GM23338 (cell line): ENCODE measurements at regions not wholly inside any gene's neighbourhood (a gene's known extent, or its start where the extent isn't known, plus 50 kb on each side); places are given as distances from the start of the nearest gene placed in this dataset.

Experiments used
- ATAC-seq: fragments of 200-7000 bp; cut with Tn5 transposase; 3 replicates; pipeline ENCODE4 v1.9.1; 2020
- DNase-seq: peaks from one replicate; pipeline ENCODE4 v3.0.0-alpha.2; 2015; ENCODE audit warnings: low spot score
- H2AFZ ChIP-seq: fragments of 200-600 bp; sonication (generic); 2 replicates; pipeline ENCODE4 v1.8.0; 2016; ENCODE audit warnings: antibody characterized with exemption, mild to moderate bottlenecking, moderate library complexity
- H3F3A ChIP-seq: fragments of 200-600 bp; sonication (generic); replicated peaks from 2 replicates; pipeline ENCODE4 v1.8.0; 2017; ENCODE audit warnings: antibody characterized with exemption, mixed run types, low read depth
- H3K27ac ChIP-seq: fragments of 200-600 bp; sonication (generic); 2 replicates; pipeline ENCODE4 v1.6.1; 2016; ENCODE audit warnings: low read depth
- H3K27me3 ChIP-seq: fragments of 200-600 bp; sonication (generic); 2 replicates; pipeline ENCODE4 v1.8.0; 2016; ENCODE audit warnings: mild to moderate bottlenecking, mixed run types, moderate library complexity; ENCODE audit not compliant: insufficient read depth
- H3K36me3 ChIP-seq: fragments of 200-600 bp; sonication (generic); 2 replicates; pipeline ENCODE4 v1.8.0; 2016; ENCODE audit warnings: mild to moderate bottlenecking; ENCODE audit not compliant: insufficient read depth
- H3K4me1 ChIP-seq: fragments of 200-600 bp; sonication (generic); 2 replicates; pipeline ENCODE4 v1.8.0; 2016; ENCODE audit warnings: mild to moderate bottlenecking, moderate library complexity; ENCODE audit not compliant: insufficient read depth
- H3K4me2 ChIP-seq: fragments of 200-600 bp; sonication (generic); 2 replicates; pipeline ENCODE4 v1.7.1; 2017; ENCODE audit warnings: mixed run types
- H3K4me3 ChIP-seq: fragments of 200-600 bp; sonication (generic); 2 replicates; pipeline ENCODE4 v1.6.1; 2016; ENCODE audit warnings: mixed run types
- H3K79me2 ChIP-seq: fragments of 200-600 bp; sonication (generic); replicated peaks from 2 replicates; pipeline ENCODE4 v1.8.0; 2017; ENCODE audit warnings: mild to moderate bottlenecking; ENCODE audit not compliant: insufficient read depth
- H3K9me2 ChIP-seq: fragments of 200-600 bp; sonication (generic); 2 replicates; pipeline ENCODE4 v1.8.0; 2017; ENCODE audit not compliant: insufficient read depth
- H4K20me1 ChIP-seq: fragments of 200-600 bp; sonication (generic); replicated peaks from 2 replicates; pipeline ENCODE4 v1.8.0; 2017; ENCODE audit warnings: mild to moderate bottlenecking; ENCODE audit not compliant: insufficient read depth
- H3K27ac Mint-ChIP-seq: 2 replicates; pipeline ENCODE4 v1.8.0; 2020; ENCODE audit warnings: inconsistent platforms, mild to moderate bottlenecking, moderate library complexity, mixed read lengths
- H3K27me3 Mint-ChIP-seq: 3 replicates; pipeline ENCODE4 v1.8.0; 2022; ENCODE audit warnings: low read depth, mild to moderate bottlenecking, moderate library complexity, mixed read lengths, inconsistent platforms; ENCODE audit not compliant: insufficient read depth, poor library complexity
- H3K36me3 Mint-ChIP-seq: 3 replicates; pipeline ENCODE4 v1.8.0; 2021; ENCODE audit warnings: low read depth, mild to moderate bottlenecking, inconsistent platforms, moderate library complexity, mixed read lengths
- H3K4me1 Mint-ChIP-seq: 3 replicates; pipeline ENCODE4 v1.8.0; 2020; ENCODE audit warnings: mild to moderate bottlenecking, inconsistent platforms, mixed read lengths
- H3K4me3 Mint-ChIP-seq: 3 replicates; pipeline ENCODE4 v1.8.0; 2021; ENCODE audit warnings: moderate library complexity, mild to moderate bottlenecking, inconsistent platforms, mixed read lengths
- H3K9me3 Mint-ChIP-seq: 3 replicates; pipeline ENCODE4 v1.8.0; 2020; ENCODE audit warnings: moderate library complexity, mild to moderate bottlenecking, inconsistent platforms, mixed read lengths
- CTCF ChIP-seq, 2 experiments: fragments of 200-600 bp in 1 of 2; sonication (generic) in 1 of 2; conservative IDR thresholded peaks; 2 replicates each; pipeline versions ENCODE4 v1.5.1 to v1.6.1; 2016 to 2017; ENCODE audit warnings: antibody characterized with exemption in 2 of 2, low read depth in 2 of 2, mild to moderate bottlenecking in 2 of 2, moderate library complexity in 1 of 2
- EZH2 ChIP-seq: fragments of 200-600 bp; sonication (generic); IDR thresholded peaks from one replicate; pipeline ENCODE4 v1.8.0; 2017; ENCODE audit warnings: antibody characterized with exemption, mild to moderate bottlenecking, low read depth; ENCODE audit not compliant: unreplicated experiment
- POLR2AphosphoS5 ChIP-seq: IDR thresholded peaks from 2 replicates; pipeline ENCODE4 v1.6.1; 2016; ENCODE audit warnings: antibody characterized with exemption, low read depth
- REST ChIP-seq: IDR thresholded peaks from one replicate; pipeline ENCODE4 v1.6.1; 2018; ENCODE audit warnings: antibody characterized with exemption; ENCODE audit not compliant: unreplicated experiment
- STAT1 ChIP-seq: IDR thresholded peaks from one replicate; pipeline ENCODE4 v1.6.1; 2016; ENCODE audit warnings: antibody characterized with exemption; ENCODE audit not compliant: unreplicated experiment
- ZNF462 ChIP-seq: fragments of 250-450 bp; sonication (Bioruptor Pico); IDR thresholded peaks from 2 replicates; pipeline ENCODE4 v1.5.0; 2020; ENCODE audit warnings: mild to moderate bottlenecking, moderate library complexity

- Histone ChIP-seq H3F3A (no peaks in the 10 kb centered on the region), H3K79me2 (no peaks in the 10 kb centered on the region), H3K27me3 (no peaks in the 10 kb centered on the region), H3K9me2 (peaks cover 13% of the 10 kb centered on the region; the same call in 1 of the 2 replicates), H3K4me1 (peaks cover 6% of the 10 kb centered on the region), H3K27ac (no peak overlapping the region), H3K4me2 (no peak overlapping the region), H3K4me3 (no peak overlapping the region), H2AFZ (no peak overlapping the region), H4K20me1 (no peaks in the 10 kb centered on the region), H3K36me3 (no peaks in the 10 kb centered on the region)
- Mint-ChIP-seq H3K4me1 (peaks cover 7% of the 10 kb centered on the region), H3K9me3 (no peaks in the 10 kb centered on the region; the same call in 2 of the 3 replicates), H3K4me3 (no peak overlapping the region), H3K36me3 (no peaks in the 10 kb centered on the region), H3K27me3 (peaks cover 4% of the 10 kb centered on the region), H3K27ac (no peak overlapping the region)
- DNase-seq (no peak), ATAC-seq (no peak)
- no peak for TF ChIP-seq STAT1
- no peak for TF ChIP-seq REST
- TF ChIP-seq POLR2AphosphoS5: no peak
- TF ChIP-seq EZH2: no peak
- no peak for TF ChIP-seq CTCF (conservative IDR thresholded peaks at IDR 0.05; ENCODE audit: low read depth in 2 of 2)
- TF ChIP-seq ZNF462 (CRISPR knock-in tag): no peak
Observed at GRCh38 chr19:28309070-28309469, 903.9 kb downstream of the UQCRFS1 start.
